ENCODE measurements at regions not wholly inside any gene's neighbourhood (a gene's known extent, or its start where the extent isn't known, plus 50 kb on each side); places are given as distances from the start of the nearest gene placed in this dataset.

GRCh38 chr21:28391938-28392849 is 600.5 kb downstream of the LTN1 start:
- TF ChIP-seq CTCF (IDR thresholded peaks at IDR 0.05; ENCODE audit: low read depth, low read length, poor library complexity, severe bottlenecking) = no peak
- no peak for TF ChIP-seq EZH2phosphoT487 (IDR thresholded peaks at IDR 0.05; ENCODE audit: borderline replicate concordance, low read length)
